Right kidney (tissue), 1 donor: ENCODE measurements at regions not wholly inside any gene's neighbourhood (a gene's known extent, or its start where the extent isn't known, plus 50 kb on each side); places are given as distances from the start of the nearest gene placed in this dataset.

Experiments
- DNase-seq: peaks from one replicate; pipeline ENCODE4 v3.0.0-alpha.2; 2016

- no peak for DNase-seq
These were observed 505.9 kb upstream of the MANEA start for GRCh38 chr6:95071464-95071863.

- DNase-seq: no peak
These were observed 498.9 kb upstream of the MANEA start for GRCh38 chr6:95078457-95078856.

- DNase-seq: no peak
These were observed 496.1 kb upstream of the MANEA start for GRCh38 chr6:95081231-95081630.

- DNase-seq: no peak
These were observed 495.4 kb upstream of the MANEA start for GRCh38 chr6:95081949-95082348.

GRCh38 chr6:95083506-95083905, 493.8 kb upstream of the MANEA start:
- no peak for DNase-seq

GRCh38 chr6:95084867-95085266, 492.5 kb upstream of the MANEA start:
- no peak for DNase-seq

- peak; percentile 12 for DNase-seq
These were observed 489.8 kb upstream of the MANEA start for GRCh38 chr6:95087394-95088097.

GRCh38 chr6:95091823-95092436, 485.4 kb upstream of the MANEA start:
- no peak for DNase-seq

- DNase-seq: no peak
These were observed 484.2 kb upstream of the MANEA start for GRCh38 chr6:95093154-95093553.

GRCh38 chr6:95094751-95095663, 482.3 kb upstream of the MANEA start:
- DNase-seq: no peak

GRCh38 chr6:95095855-95096254, 481.5 kb upstream of the MANEA start:
- no peak for DNase-seq

- no peak for DNase-seq
These were observed 477.9 kb upstream of the MANEA start for GRCh38 chr6:95099410-95099809.

- DNase-seq: no peak
These were observed 468.1 kb upstream of the MANEA start for GRCh38 chr6:95109212-95109611.

GRCh38 chr6:95110767-95111166, 466.6 kb upstream of the MANEA start:
- no peak for DNase-seq

- no peak for DNase-seq
These were observed 460.1 kb upstream of the MANEA start for GRCh38 chr6:95117236-95117635.

- no peak for DNase-seq
These were observed 457.4 kb upstream of the MANEA start for GRCh38 chr6:95119927-95120326.

GRCh38 chr6:95120984-95121383, 456.4 kb upstream of the MANEA start:
- DNase-seq: no peak

- DNase-seq: no peak
These were observed 450.1 kb upstream of the MANEA start for GRCh38 chr6:95127261-95127660.

GRCh38 chr6:95128439-95128838, 448.9 kb upstream of the MANEA start:
- no peak for DNase-seq

- DNase-seq: no peak
These were observed 448.4 kb upstream of the MANEA start for GRCh38 chr6:95128947-95129346.

GRCh38 chr6:95133578-95133977, 443.8 kb upstream of the MANEA start:
- DNase-seq: no peak

- no peak for DNase-seq
These were observed 442.2 kb upstream of the MANEA start for GRCh38 chr6:95135182-95135581.

GRCh38 chr6:95142101-95142500, 435.2 kb upstream of the MANEA start:
- DNase-seq: no peak
